ENCODE measurements at regions not wholly inside any gene's neighbourhood (a gene's known extent, or its start where the extent isn't known, plus 50 kb on each side); places are given as distances from the start of the nearest gene placed in this dataset.

DNA sequence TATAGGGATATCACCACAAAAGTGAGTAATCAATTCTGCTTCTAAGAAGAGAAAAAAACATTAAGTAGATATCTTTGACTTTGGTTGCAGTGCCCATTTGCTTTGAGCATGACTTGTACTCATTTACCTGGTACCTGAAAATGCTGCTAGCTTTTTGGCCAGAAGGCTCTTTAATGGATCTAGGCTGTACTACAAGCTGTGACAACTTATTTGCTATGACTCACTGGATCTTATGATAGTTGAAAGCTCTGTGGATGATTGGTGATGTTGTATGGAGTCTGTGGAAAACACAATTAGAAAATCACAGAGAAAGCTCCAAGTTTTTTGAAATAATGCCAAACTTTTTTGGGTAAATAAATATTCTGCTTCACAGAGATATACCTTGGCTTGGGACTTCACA is 960.9 kb upstream of the FBXO33 start:
- H3K9ac ChIP-seq (ENCODE audit: low read length): no peak overlapping the region
- H3K9me3 ChIP-seq (ENCODE audit: control insufficient read depth in 1 of 2, insufficient read depth in 1 of 2, low read depth in 1 of 2, low read length in 2 of 2): no peaks in the 10 kb centered on the region
- no peak overlapping the region for H3K4me3 ChIP-seq (replicated peaks in 1 of 2; ENCODE audit: low read depth in 1 of 2, low read length in 2 of 2)
- H3K4me1 ChIP-seq (ENCODE audit: control insufficient read depth in 1 of 2, insufficient read depth in 2 of 2, low read length in 2 of 2): no peaks in the 10 kb centered on the region
- H3K27me3 ChIP-seq (ENCODE audit: insufficient read depth, low read length): no peaks in the 10 kb centered on the region
- no peak for DNase-seq (ENCODE audit: low read depth, low spot score)
- POLR2A ChIA-PET: no interaction called here
- ATAC-seq: no peak
- no peaks in the 10 kb centered on the region for H4K20me1 ChIP-seq (ENCODE audit: insufficient read depth)
- no peak overlapping the region for H3K27ac ChIP-seq (ENCODE audit: low read depth, low read length)
- intact Hi-C loops (cut with micrococcal nuclease): no loop called here
- TF ChIP-seq CBX3 (IDR thresholded peaks at IDR 0.05; ENCODE audit: low read depth) (no peak), ELF1 (IDR thresholded peaks at IDR 0.05; ENCODE audit: borderline replicate concordance, low read depth) (no peak), EZH2 (IDR thresholded peaks at IDR 0.05) (no peak), ZNF274 (IDR thresholded peaks at IDR 0.05; ENCODE audit: low read depth, low read length) (no peak), POLR2A (IDR thresholded peaks at IDR 0.05; ENCODE audit: borderline replicate concordance, extremely low read depth, insufficient read depth, insufficient read length) (no peak)
- TF ChIP-seq, protein P1, sequence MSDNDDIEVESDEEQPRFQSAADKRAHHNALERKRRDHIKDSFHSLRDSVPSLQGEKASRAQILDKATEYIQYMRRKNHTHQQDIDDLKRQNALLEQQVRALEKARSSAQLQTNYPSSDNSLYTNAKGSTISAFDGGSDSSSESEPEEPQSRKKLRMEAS (IDR thresholded peaks at IDR 0.05): no peak
- TF ChIP-seq, protein P2, sequence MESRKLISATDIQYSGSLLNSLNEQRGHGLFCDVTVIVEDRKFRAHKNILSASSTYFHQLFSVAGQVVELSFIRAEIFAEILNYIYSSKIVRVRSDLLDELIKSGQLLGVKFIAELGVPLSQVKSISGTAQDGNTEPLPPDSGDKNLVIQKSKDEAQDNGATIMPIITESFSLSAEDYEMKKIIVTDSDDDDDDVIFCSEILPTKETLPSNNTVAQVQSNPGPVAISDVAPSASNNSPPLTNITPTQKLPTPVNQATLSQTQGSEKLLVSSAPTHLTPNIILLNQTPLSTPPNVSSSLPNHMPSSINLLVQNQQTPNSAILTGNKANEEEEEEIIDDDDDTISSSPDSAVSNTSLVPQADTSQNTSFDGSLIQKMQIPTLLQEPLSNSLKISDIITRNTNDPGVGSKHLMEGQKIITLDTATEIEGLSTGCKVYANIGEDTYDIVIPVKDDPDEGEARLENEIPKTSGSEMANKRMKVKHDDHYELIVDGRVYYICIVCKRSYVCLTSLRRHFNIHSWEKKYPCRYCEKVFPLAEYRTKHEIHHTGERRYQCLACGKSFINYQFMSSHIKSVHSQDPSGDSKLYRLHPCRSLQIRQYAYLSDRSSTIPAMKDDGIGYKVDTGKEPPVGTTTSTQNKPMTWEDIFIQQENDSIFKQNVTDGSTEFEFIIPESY (IDR thresholded peaks at IDR 0.05; ENCODE audit: extremely low read depth, insufficient replicate concordance, low read length): no peak
- TF ChIP-seq, protein P3, sequence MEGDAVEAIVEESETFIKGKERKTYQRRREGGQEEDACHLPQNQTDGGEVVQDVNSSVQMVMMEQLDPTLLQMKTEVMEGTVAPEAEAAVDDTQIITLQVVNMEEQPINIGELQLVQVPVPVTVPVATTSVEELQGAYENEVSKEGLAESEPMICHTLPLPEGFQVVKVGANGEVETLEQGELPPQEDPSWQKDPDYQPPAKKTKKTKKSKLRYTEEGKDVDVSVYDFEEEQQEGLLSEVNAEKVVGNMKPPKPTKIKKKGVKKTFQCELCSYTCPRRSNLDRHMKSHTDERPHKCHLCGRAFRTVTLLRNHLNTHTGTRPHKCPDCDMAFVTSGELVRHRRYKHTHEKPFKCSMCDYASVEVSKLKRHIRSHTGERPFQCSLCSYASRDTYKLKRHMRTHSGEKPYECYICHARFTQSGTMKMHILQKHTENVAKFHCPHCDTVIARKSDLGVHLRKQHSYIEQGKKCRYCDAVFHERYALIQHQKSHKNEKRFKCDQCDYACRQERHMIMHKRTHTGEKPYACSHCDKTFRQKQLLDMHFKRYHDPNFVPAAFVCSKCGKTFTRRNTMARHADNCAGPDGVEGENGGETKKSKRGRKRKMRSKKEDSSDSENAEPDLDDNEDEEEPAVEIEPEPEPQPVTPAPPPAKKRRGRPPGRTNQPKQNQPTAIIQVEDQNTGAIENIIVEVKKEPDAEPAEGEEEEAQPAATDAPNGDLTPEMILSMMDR (IDR thresholded peaks at IDR 0.05 in 2 of 3, conservative IDR thresholded peaks at IDR 0.05 in 1 of 3; ENCODE audit: borderline replicate concordance in 1 of 3, insufficient read depth in 1 of 3, low read depth in 2 of 3, low read length in 2 of 3): no peak
- TF ChIP-seq, protein P4, sequence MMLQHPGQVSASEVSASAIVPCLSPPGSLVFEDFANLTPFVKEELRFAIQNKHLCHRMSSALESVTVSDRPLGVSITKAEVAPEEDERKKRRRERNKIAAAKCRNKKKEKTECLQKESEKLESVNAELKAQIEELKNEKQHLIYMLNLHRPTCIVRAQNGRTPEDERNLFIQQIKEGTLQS (IDR thresholded peaks at IDR 0.05): no peak
- H2AFZ ChIP-seq (ENCODE audit: low read depth, low read length, poor library complexity, severe bottlenecking): no peak overlapping the region
- no peak overlapping the region for H3K4me2 ChIP-seq (ENCODE audit: low read length)
- RAD21 ChIA-PET (ENCODE audit: low non-redundant PET in 1 of 2, low total read pairs in 2 of 2, uncharacterized antibody in 2 of 2, unreplicated experiment in 2 of 2): no interaction called here
- no peaks in the 10 kb centered on the region for H3K79me2 ChIP-seq (ENCODE audit: insufficient read depth, low read length)
- H3K36me3 ChIP-seq (ENCODE audit: control insufficient read depth in 1 of 2, insufficient read depth in 2 of 2, low read length in 2 of 2): no peaks in the 10 kb centered on the region
- no peaks in the 10 kb centered on the region for H3K9me2 ChIP-seq (ENCODE audit: insufficient read depth)
- no TSS peak for BruUV-seq (replicated peaks)
- CTCF ChIA-PET: no interaction called here
